Glutamatergic neuron (in vitro differentiated cells): ENCODE measurements at regions not wholly inside any gene's neighbourhood (a gene's known extent, or its start where the extent isn't known, plus 50 kb on each side); places are given as distances from the start of the nearest gene placed in this dataset.

Experiments
- DNase-seq: peaks from one replicate; pipeline ENCODE4 v3.0.0; 2022
- H3K27ac Mint-ChIP-seq: one replicate; pipeline ENCODE4 v1.8.0; 2020; ENCODE audit warnings: mild to moderate bottlenecking, mixed read lengths, inconsistent platforms; ENCODE audit not compliant: unreplicated experiment
- H3K27me3 Mint-ChIP-seq: one replicate; pipeline ENCODE4 v1.8.0; 2020; ENCODE audit warnings: mild to moderate bottlenecking, moderate library complexity, mixed read lengths, inconsistent platforms; ENCODE audit not compliant: unreplicated experiment
- H3K36me3 Mint-ChIP-seq: one replicate; pipeline ENCODE4 v1.8.0; 2020; ENCODE audit warnings: mild to moderate bottlenecking, mixed read lengths, inconsistent platforms; ENCODE audit not compliant: unreplicated experiment
- H3K4me1 Mint-ChIP-seq: one replicate; pipeline ENCODE4 v1.8.0; 2020; ENCODE audit warnings: mild to moderate bottlenecking, low read depth, mixed read lengths, inconsistent platforms; ENCODE audit not compliant: unreplicated experiment
- H3K4me3 Mint-ChIP-seq: one replicate; pipeline ENCODE4 v1.8.0; 2020; ENCODE audit warnings: mild to moderate bottlenecking, mixed read lengths, inconsistent platforms; ENCODE audit not compliant: unreplicated experiment
- H3K9me3 Mint-ChIP-seq: one replicate; pipeline ENCODE4 v1.8.0; 2020; ENCODE audit warnings: mild to moderate bottlenecking, moderate library complexity, mixed read lengths, inconsistent platforms; ENCODE audit not compliant: unreplicated experiment
- TF ChIP-seq, protein P1 (sequence below): fragments of 200-600 bp; sonication (generic); IDR thresholded peaks from one replicate; pipeline ENCODE4 v1.5.0; 2021; ENCODE audit not compliant: partially characterized antibody, unreplicated experiment

DNA sequence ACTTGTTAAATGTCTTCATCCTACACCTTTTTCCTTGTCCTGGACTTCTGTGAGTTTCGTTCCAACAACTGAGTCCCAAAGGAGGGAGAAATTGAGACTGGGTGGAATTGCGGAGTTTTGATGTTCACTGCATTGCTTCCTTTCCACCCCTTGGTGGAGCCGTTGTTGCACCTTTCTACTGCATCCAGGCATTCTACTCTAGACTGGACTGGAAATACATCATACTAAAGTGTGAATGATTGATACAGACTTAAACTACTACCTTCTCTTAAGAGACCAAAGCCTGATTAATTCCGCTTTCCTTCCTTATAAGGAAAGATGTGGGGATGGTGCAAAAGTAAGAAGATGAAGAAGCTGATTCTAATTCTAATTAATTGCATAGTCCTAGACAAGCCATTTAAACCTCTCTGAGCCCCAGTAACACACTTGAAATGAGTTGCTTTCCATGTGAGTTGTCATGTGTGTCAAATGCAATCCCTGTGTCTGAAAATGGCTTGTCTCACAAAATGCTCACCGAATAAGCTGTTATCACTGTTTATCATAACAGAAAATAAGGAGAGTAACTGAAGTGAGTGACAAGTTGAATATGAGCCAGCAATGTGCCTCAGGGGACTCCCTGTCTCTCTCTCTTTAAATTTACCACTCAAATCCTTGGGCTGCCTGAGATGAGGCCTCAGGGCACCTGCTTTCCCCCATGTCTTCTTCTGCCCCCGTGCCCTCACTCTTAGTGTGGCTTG lies 338.3 kb upstream of the CHD6 start:
- H3K4me1 Mint-ChIP-seq, result no peaks in the 10 kb centered on the region
- TF ChIP-seq, protein P1, sequence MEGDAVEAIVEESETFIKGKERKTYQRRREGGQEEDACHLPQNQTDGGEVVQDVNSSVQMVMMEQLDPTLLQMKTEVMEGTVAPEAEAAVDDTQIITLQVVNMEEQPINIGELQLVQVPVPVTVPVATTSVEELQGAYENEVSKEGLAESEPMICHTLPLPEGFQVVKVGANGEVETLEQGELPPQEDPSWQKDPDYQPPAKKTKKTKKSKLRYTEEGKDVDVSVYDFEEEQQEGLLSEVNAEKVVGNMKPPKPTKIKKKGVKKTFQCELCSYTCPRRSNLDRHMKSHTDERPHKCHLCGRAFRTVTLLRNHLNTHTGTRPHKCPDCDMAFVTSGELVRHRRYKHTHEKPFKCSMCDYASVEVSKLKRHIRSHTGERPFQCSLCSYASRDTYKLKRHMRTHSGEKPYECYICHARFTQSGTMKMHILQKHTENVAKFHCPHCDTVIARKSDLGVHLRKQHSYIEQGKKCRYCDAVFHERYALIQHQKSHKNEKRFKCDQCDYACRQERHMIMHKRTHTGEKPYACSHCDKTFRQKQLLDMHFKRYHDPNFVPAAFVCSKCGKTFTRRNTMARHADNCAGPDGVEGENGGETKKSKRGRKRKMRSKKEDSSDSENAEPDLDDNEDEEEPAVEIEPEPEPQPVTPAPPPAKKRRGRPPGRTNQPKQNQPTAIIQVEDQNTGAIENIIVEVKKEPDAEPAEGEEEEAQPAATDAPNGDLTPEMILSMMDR, result peak; percentile 58
- H3K4me3 Mint-ChIP-seq, result no peak overlapping the region
- H3K36me3 Mint-ChIP-seq, result no peaks in the 10 kb centered on the region
- peaks cover 1% of the 10 kb centered on the region for H3K9me3 Mint-ChIP-seq
- peak; percentile 36 for DNase-seq
- H3K27me3 Mint-ChIP-seq, result peaks cover 2% of the 10 kb centered on the region
- no peak overlapping the region for H3K27ac Mint-ChIP-seq

DNA sequence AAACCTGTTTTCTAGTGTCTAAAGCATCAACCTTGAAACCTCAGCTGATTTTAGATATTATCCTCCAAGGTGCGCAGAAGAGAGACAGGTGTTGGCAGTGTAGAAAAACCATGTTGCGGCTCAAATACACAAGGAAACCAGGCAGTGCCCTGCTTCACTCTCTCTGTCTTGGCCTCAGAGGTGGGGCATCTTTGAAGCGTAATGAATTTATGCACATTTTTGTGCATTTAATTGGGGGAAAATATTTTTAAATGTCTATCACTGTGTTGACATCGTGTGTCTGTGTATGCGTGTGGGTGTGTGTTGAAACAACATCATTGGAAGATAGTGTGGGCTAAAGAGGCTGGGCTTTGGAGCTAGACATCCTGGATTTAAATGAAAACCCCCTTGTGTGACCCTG lies 334.0 kb upstream of the CHD6 start:
- H3K27ac Mint-ChIP-seq, result no peak overlapping the region
- H3K9me3 Mint-ChIP-seq, result no peaks in the 10 kb centered on the region
- H3K4me3 Mint-ChIP-seq, result no peak overlapping the region
- no peak for DNase-seq
- TF ChIP-seq, protein P1, result no peak
- H3K27me3 Mint-ChIP-seq, result no peaks in the 10 kb centered on the region
- no peaks in the 10 kb centered on the region for H3K36me3 Mint-ChIP-seq
- no peaks in the 10 kb centered on the region for H3K4me1 Mint-ChIP-seq

- no peaks in the 10 kb centered on the region for H3K9me3 Mint-ChIP-seq
- H3K36me3 Mint-ChIP-seq, result no peaks in the 10 kb centered on the region
- H3K27ac Mint-ChIP-seq, result no peak overlapping the region
- no peak overlapping the region for H3K4me3 Mint-ChIP-seq
- no peaks in the 10 kb centered on the region for H3K4me1 Mint-ChIP-seq
- H3K27me3 Mint-ChIP-seq, result no peaks in the 10 kb centered on the region
- no peak for DNase-seq
- TF ChIP-seq, protein P1, result no peak
Observed at GRCh38 chr20:41951615-41952014, 333.4 kb upstream of the CHD6 start.

GRCh38 chr20:41939659-41940058 lies 321.5 kb upstream of the CHD6 start:
- Mint-ChIP-seq H3K27ac (no peak overlapping the region), H3K27me3 (peaks cover 4% of the 10 kb centered on the region), H3K36me3 (no peaks in the 10 kb centered on the region), H3K9me3 (peaks cover 5% of the 10 kb centered on the region), H3K4me1 (peaks cover 10% of the 10 kb centered on the region), H3K4me3 (no peak overlapping the region)
- no peak for DNase-seq
- TF ChIP-seq, protein P1, result no peak

DNA sequence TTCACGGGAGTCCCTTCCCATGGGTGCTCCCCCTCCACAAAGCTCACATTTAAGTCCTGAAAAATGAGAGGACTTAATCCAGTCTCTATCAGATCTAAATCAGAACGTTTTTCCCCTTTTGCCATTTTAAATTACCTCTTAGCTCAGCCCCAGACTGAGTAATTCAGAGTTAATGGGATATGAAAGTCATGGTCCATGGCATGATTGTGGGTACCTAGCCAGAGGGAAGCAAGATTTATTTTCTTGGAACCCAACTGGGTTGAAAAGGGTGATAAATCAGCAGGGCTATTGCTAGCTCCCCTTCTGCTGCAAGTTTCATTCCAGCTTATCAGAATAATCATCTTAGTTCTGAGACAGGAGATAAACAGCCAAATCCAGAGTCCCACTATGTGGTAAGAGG lies 320.2 kb upstream of the CHD6 start:
- peaks cover 4% of the 10 kb centered on the region for H3K27me3 Mint-ChIP-seq
- no peak for DNase-seq
- H3K4me3 Mint-ChIP-seq, result no peak overlapping the region
- no peaks in the 10 kb centered on the region for H3K36me3 Mint-ChIP-seq
- H3K9me3 Mint-ChIP-seq, result peaks cover 5% of the 10 kb centered on the region
- no peak overlapping the region for H3K27ac Mint-ChIP-seq
- TF ChIP-seq, protein P1, result no peak
- H3K4me1 Mint-ChIP-seq, result peaks cover 5% of the 10 kb centered on the region
